Right lobe of liver (tissue), 4 donors: ENCODE measurements at regions not wholly inside any gene's neighbourhood (a gene's known extent, or its start where the extent isn't known, plus 50 kb on each side); places are given as distances from the start of the nearest gene placed in this dataset.

Experiments used
- POLR2A ChIP-seq: fragments of 450-650 bp; IDR thresholded peaks from one replicate; pipeline ENCODE4 v1.6.1; 2017; ENCODE audit warnings: antibody characterized with exemption, mild to moderate bottlenecking
- TF ChIP-seq, protein P1 (sequence below), 4 donors: fragments of 200-600 bp in 3 of 4; fragments of 450-650 bp in 1 of 4; IDR thresholded peaks; one replicate each; pipeline versions ENCODE4 v1.5.1 to v1.8.0; 2016 to 2022; ENCODE audit warnings: antibody characterized with exemption in 4 of 4, mild to moderate bottlenecking in 2 of 4
- donor health status: DM: no; HTN: no; CAD: no.
- donor health status: DM: no; HTN: no; CAD: no.
- donor health status: DM: no; HTN: yes; CAD: no.

DNA sequence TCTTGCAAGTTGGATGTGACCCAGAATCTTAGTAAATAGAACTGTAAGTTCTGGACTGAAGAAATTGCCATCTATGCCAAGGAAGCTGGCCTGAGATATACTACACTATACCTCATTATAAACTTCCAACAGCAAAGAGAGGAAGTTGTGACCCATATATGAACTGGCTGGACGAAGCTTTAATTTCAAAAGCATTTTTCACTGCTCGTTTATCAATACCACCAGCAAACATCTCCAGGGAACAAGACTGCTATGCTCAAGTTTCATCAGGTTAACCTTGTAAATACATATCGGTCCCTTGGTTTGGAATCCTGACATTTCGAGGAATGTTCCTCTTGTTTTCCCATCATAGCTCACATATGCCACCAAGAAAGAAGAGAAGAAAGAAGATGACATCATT lies 334.5 kb upstream of the IGFBP7 start:
- TF ChIP-seq, protein P1, sequence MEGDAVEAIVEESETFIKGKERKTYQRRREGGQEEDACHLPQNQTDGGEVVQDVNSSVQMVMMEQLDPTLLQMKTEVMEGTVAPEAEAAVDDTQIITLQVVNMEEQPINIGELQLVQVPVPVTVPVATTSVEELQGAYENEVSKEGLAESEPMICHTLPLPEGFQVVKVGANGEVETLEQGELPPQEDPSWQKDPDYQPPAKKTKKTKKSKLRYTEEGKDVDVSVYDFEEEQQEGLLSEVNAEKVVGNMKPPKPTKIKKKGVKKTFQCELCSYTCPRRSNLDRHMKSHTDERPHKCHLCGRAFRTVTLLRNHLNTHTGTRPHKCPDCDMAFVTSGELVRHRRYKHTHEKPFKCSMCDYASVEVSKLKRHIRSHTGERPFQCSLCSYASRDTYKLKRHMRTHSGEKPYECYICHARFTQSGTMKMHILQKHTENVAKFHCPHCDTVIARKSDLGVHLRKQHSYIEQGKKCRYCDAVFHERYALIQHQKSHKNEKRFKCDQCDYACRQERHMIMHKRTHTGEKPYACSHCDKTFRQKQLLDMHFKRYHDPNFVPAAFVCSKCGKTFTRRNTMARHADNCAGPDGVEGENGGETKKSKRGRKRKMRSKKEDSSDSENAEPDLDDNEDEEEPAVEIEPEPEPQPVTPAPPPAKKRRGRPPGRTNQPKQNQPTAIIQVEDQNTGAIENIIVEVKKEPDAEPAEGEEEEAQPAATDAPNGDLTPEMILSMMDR (IDR thresholded peaks at IDR 0.05), result no peak
- no peak for TF ChIP-seq POLR2A
